Stimulated activated naive CD8-positive, alpha-beta T cell treated with anti-CD3 and anti-CD28 coated beads, Interleukin-15, Interleukin-2, amounts not matched to agents 100 U/mL and 50 U/mL, for 24 hours (primary cell): ENCODE measurements at regions not wholly inside any gene's neighbourhood (a gene's known extent, or its start where the extent isn't known, plus 50 kb on each side); places are given as distances from the start of the nearest gene placed in this dataset.
"Not testable (repeated sequence)": the region's sequence is repeated elsewhere in the genome, so short reads cannot be mapped to it uniquely, and the experiment has no call there.

ENCODE experiments used
- ATAC-seq: fragments of 150-1000 bp; cut with Tn5 transposase; one replicate; pipeline ENCODE4 v1.10.0; 2021
- DNase-seq: peaks from one replicate; pipeline ENCODE4 v3.0.0; 2021

DNA sequence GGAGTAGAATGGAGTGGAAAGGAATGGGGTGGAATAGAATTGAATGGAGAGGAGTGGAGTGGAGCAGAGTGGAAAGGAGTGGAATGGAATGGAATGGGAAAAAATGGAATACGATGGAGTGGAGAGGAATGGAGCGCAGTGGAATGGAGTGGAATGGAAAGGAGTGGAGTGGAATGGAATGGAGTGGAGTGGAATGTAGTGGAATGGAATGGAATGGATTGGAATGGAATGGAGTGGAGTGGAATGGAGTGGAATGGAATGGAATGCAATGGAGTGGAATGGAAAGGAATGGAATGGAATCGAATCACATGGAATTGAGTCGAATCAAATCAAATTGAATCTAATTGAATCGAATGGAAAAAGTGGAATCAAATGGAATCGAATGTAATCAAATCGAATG, 1016.1 kb downstream of the CDY1 start:
- no peak for DNase-seq
- ATAC-seq, result no peak

DNA sequence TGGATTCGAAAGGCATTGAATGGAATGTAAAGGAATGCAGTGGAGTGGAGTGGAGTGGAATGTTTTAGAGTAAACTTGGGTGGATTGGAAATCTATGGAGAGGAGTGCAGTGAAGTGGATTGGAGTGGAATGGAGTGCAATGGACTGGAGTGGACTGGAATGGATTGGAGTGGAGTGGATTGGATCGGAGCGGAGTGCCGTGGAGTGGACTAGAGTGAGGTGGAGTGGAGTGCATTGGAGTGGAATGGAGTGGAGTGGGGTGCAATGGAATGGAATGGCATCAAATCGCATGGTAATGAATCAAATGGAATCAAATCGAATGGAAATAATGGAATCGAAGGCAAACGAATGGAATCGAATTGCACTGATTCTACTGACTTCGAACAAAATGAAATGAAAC, 1023.9 kb downstream of the CDY1 start:
- not testable (repeated sequence) for ATAC-seq, DNase-seq

DNA sequence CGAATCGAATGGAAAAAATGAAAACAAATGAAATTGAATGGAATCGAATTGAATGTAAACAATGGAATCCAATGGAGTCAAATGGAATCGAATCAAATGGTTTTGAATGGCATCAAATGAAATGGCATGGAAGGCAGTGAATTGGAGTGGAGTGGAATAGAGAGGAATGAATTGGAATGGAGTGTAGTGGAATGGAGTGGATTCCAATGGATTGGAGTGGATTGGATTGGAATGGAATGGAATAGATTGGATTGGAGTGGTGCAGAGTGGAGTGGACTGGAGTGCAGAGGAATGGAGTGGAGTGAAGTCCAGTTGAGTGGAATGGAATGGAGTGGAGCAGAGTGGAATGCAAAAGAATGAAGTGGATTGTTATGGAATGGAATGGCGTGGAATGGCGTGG, 1026.3 kb downstream of the CDY1 start:
- ATAC-seq, DNase-seq: not testable (repeated sequence)

DNA sequence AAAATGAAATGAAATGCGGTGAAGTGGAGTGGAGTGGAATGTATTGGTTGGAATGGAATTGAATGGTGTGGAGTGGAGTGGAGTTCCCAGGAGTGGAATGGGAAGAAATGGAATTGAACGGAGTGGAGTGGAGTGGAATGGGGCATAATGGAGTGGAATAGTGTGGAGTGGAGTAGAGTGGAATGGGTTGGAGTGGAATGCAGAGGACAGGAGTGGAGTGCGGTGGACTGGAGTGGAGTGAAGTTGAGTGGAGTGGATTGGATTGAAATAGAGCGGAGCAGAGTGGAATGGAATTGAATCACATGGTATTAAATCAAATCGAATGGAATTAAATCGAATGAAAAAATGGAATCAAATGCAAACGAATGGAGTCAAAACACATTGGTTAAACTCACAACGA, 1042.3 kb downstream of the CDY1 start:
- DNase-seq, ATAC-seq: not testable (repeated sequence)

DNA sequence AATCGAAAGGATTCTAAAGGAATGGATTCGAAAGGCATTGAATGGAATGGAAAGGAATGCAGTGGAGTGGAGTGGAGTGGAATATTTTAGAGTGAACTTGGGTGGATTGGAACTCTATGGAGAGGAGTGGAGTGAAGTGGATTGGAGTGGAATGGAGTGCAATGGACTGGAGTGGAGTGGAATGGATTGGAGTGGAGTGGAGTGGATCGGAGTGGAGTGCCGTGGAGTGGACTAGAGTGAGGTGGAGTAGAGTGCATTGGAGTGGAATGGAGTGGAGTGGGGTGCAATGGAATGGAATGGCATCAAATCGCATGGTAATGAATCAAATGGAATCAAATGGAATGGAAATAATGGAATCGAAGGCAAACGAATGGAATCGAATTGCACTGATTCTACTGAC, 1044.8 kb downstream of the CDY1 start:
- not testable (repeated sequence) for ATAC-seq

DNA sequence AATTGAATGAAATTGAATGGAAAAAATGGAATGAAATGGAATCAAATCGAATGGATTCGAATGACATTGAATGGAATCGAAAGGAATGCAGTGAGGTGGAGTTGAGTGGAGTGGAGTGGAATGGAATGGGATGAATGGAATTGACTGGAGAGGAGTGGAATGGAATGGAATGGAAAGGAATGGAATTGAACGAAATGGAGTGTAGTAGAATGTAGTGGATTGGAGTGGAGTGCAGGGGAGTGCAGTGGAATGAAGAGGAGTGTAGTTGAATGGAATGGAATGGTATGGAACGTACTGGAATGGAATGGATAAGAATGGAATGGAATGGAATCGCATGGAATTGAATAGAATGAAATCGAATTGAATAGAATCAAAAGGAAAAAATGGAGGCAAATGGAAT, 1047.3 kb downstream of the CDY1 start:
- not testable (repeated sequence) for ATAC-seq, DNase-seq

More for the DNA sequence above, 1044.8 kb downstream of the CDY1 start:
- not testable (repeated sequence) for DNase-seq

DNA sequence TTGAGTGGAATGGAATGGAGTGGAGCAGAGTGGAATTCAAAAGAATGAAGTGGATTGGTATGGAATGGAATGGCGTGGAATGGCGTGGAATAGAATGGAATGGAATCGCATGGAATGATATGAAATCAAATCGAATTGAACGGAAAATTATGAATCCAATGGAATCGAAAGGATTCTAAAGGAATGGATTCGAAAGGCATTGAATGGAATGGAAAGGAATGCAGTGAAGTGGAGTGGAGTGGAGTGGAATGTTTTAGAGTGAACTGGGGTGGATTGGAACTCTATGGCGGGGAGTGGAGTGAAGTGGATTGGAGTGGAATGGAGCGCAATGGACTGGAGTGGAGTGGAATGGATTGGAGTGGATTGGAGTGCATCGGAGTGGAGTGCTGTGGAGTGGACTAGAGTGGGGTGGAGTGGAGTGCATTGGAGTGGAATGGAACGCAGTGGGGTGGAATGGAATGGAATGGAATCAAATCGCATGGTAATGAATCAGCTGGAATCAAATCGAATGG, 1048.5 kb downstream of the CDY1 start:
- ATAC-seq (peak; percentile 23), DNase-seq (peak; percentile 5)

DNA sequence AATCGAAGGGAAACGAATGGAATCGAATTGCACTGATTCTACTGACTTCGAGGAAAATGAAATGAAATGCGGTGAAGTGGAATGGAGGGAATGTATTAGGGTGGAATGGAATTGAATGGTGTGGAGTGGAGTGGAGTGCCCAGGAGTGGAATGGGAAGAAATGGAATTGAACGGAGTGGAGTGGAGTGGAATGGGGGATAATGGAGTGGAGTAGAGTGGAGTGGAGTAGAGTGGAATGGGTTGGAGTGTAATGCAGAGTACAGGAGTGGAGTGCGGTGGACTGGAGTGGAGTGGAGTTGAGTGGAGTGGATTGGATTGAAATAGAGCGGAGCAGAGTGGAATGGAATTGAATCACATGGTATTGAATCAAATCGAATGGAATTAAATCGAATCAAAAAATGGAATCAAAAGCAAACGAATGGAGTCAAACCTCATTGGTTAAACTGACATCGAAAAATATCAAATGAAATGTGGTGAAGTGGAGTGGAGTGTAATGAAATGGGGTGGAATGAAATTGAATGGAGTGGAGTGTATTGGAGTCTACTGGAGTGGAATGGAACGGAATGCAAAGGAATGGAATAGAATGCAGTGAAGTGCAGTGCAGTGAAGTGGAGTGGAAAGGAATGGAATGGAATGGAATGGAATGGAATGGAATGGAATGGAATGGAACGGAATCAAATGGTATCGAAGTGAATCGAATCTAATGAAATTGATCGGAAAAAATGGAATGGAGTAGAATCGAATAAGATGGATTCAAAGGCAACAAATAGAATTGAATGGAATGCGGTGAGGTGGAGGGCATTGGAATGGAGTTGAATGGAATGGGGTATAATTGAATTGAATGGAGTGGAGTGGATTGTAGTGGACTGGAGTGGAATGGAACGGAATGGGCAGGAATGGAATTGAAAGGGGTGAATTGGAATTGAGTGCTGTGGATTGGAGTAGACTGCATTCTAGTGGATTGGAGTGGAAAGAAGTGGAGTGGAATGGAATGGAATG, 1049.3 kb downstream of the CDY1 start:
- ATAC-seq (peak; percentile 76), DNase-seq (peak; percentile 17)
